Stimulated activated naive B cell treated with anti-CD40 and anti-IgM and Interleukin-4, amounts not matched to agents 10 μg/mL and 1 μg/mL and 100 μg/mL, for 72 hours (primary cell): ENCODE measurements at regions not wholly inside any gene's neighbourhood (a gene's known extent, or its start where the extent isn't known, plus 50 kb on each side); places are given as distances from the start of the nearest gene placed in this dataset.
"Not testable (repeated sequence)": the region's sequence is repeated elsewhere in the genome, so short reads cannot be mapped to it uniquely, and the experiment has no call there.

Experiments
- ATAC-seq, 2 donors: fragments of 150-1000 bp; cut with Tn5 transposase; replicated peaks; 2 replicates each; pipeline ENCODE4 v1.10.0; 2021; ENCODE audit warnings: moderate library complexity in 1 of 2
- DNase-seq: peaks from one replicate; pipeline ENCODE4 v3.0.0; 2021
- H3K27ac Mint-ChIP-seq: one replicate; pipeline ENCODE4 v1.8.0; 2022; ENCODE audit warnings: mild to moderate bottlenecking, mixed read lengths
- H3K27me3 Mint-ChIP-seq, 2 donors: one replicate each; pipeline ENCODE4 v1.8.0; 2022; ENCODE audit warnings: mixed read lengths in 2 of 2
- H3K36me3 Mint-ChIP-seq, 2 donors: one replicate each; pipeline ENCODE4 v1.8.0; 2022; ENCODE audit warnings: mixed read lengths in 2 of 2, mild to moderate bottlenecking in 1 of 2
- H3K4me1 Mint-ChIP-seq, 2 donors: one replicate each; pipeline ENCODE4 v1.8.0; 2022; ENCODE audit warnings: mixed read lengths in 2 of 2, mild to moderate bottlenecking in 1 of 2
- H3K4me3 Mint-ChIP-seq, 2 donors: one replicate each; pipeline ENCODE4 v1.8.0; 2022; ENCODE audit warnings: mild to moderate bottlenecking in 2 of 2, mixed read lengths in 2 of 2, moderate library complexity in 1 of 2
- H3K9me3 Mint-ChIP-seq, 2 donors: one replicate each; pipeline ENCODE4 v1.8.0; 2022; ENCODE audit warnings: mixed read lengths in 2 of 2, mild to moderate bottlenecking in 1 of 2

GRCh38 chr10:42533866-42534265 is 104.5 kb downstream of the ZNF33B start:
- not testable (repeated sequence) for H3K27me3 Mint-ChIP-seq, H3K4me3 Mint-ChIP-seq, ATAC-seq, DNase-seq, H3K4me1 Mint-ChIP-seq, H3K27ac Mint-ChIP-seq
- Mint-ChIP-seq H3K9me3 (peaks cover 33 to 48% of the 10 kb centered on the region in 2 donors), H3K36me3 (peaks cover 42 to 63% of the 10 kb centered on the region in 2 donors)

- Mint-ChIP-seq H3K9me3 (peaks cover 28 to 44% of the 10 kb centered on the region in 2 donors), H3K36me3 (peaks cover 36 to 54% of the 10 kb centered on the region in 2 donors), H3K27me3 (no peaks in the 10 kb centered on the region), H3K4me3 (no peak overlapping the region), H3K4me1 (no peaks in the 10 kb centered on the region), H3K27ac (no peak overlapping the region)
- no peak for ATAC-seq
- DNase-seq, result no peak
These were observed 105.4 kb downstream of the ZNF33B start for GRCh38 chr10:42532996-42533395.

GRCh38 chr10:42523098-42523497 is 115.3 kb downstream of the ZNF33B start:
- Mint-ChIP-seq H3K9me3 (peaks cover 33 to 34% of the 10 kb centered on the region in 2 donors), H3K36me3 (peaks cover 59 to 66% of the 10 kb centered on the region in 2 donors), H3K4me1 (no peaks in the 10 kb centered on the region), H3K4me3 (no peak overlapping the region), H3K27ac (no peak overlapping the region), H3K27me3 (no peaks in the 10 kb centered on the region)
- DNase-seq (no peak), ATAC-seq (no peak)

- no peak for ATAC-seq
- Mint-ChIP-seq H3K4me1 (no peaks in the 10 kb centered on the region), H3K4me3 (no peak overlapping the region), H3K27ac (no peak overlapping the region), H3K36me3 (peaks cover 58 to 62% of the 10 kb centered on the region in 2 donors), H3K9me3 (peaks cover 41 to 44% of the 10 kb centered on the region in 2 donors), H3K27me3 (no peaks in the 10 kb centered on the region)
- no peak for DNase-seq
These were observed 118.5 kb downstream of the ZNF33B start for GRCh38 chr10:42519761-42520460.

GRCh38 chr10:42519079-42519478 is 119.3 kb downstream of the ZNF33B start:
- DNase-seq, result no peak
- Mint-ChIP-seq H3K27me3 (no peaks in the 10 kb centered on the region), H3K27ac (no peak overlapping the region), H3K9me3 (peaks cover 38 to 42% of the 10 kb centered on the region in 2 donors), H3K36me3 (peaks cover 51 to 57% of the 10 kb centered on the region in 2 donors), H3K4me3 (no peak overlapping the region), H3K4me1 (no peaks in the 10 kb centered on the region)
- no peak for ATAC-seq

GRCh38 chr10:42513921-42514320 is 124.4 kb downstream of the ZNF33B start:
- DNase-seq, result no peak
- H3K36me3 Mint-ChIP-seq, result peaks cover 10 to 31% of the 10 kb centered on the region in 2 donors
- H3K27ac Mint-ChIP-seq, result no peak overlapping the region
- ATAC-seq, result no peak
- peaks cover 39 to 44% of the 10 kb centered on the region in 2 donors for H3K9me3 Mint-ChIP-seq
- H3K4me3 Mint-ChIP-seq, result no peak overlapping the region
- no peaks in the 10 kb centered on the region for H3K4me1 Mint-ChIP-seq
- H3K27me3 Mint-ChIP-seq, result no peaks in the 10 kb centered on the region

GRCh38 chr10:42491801-42492200 is 146.6 kb downstream of the ZNF33B start:
- DNase-seq (no peak), ATAC-seq (no peak)
- no peak overlapping the region for H3K4me3 Mint-ChIP-seq
- H3K36me3 Mint-ChIP-seq, result no peaks in the 10 kb centered on the region
- peaks cover 4 to 14% of the 10 kb centered on the region in 2 donors for H3K9me3 Mint-ChIP-seq
- H3K27ac Mint-ChIP-seq, result no peak overlapping the region
- H3K27me3 Mint-ChIP-seq, result no peaks in the 10 kb centered on the region
- H3K4me1 Mint-ChIP-seq, result no peaks in the 10 kb centered on the region

- Mint-ChIP-seq H3K4me3 (no peak overlapping the region), H3K27ac (no peak overlapping the region), H3K36me3 (no peaks in the 10 kb centered on the region), H3K27me3 (no peaks in the 10 kb centered on the region), H3K4me1 (no peaks in the 10 kb centered on the region), H3K9me3 (peaks cover 4 to 14% of the 10 kb centered on the region in 2 donors)
- ATAC-seq (no peak), DNase-seq (no peak)
These were observed 147.3 kb downstream of the ZNF33B start for GRCh38 chr10:42491001-42491592.

GRCh38 chr10:42490368-42490767 is 148.0 kb downstream of the ZNF33B start:
- no peaks in the 10 kb centered on the region for H3K27me3 Mint-ChIP-seq
- H3K36me3 Mint-ChIP-seq, result no peaks in the 10 kb centered on the region
- no peaks in the 10 kb centered on the region for H3K4me1 Mint-ChIP-seq
- DNase-seq (no peak), ATAC-seq (no peak)
- no peak overlapping the region for H3K4me3 Mint-ChIP-seq
- peaks cover 4 to 13% of the 10 kb centered on the region in 2 donors for H3K9me3 Mint-ChIP-seq
- no peak overlapping the region for H3K27ac Mint-ChIP-seq

GRCh38 chr10:42488416-42488815 is 150.0 kb downstream of the ZNF33B start:
- Mint-ChIP-seq H3K4me3 (no peak overlapping the region), H3K36me3 (no peaks in the 10 kb centered on the region), H3K4me1 (no peaks in the 10 kb centered on the region), H3K27me3 (no peaks in the 10 kb centered on the region), H3K9me3 (peaks cover under 1 to 9% of the 10 kb centered on the region in 2 donors), H3K27ac (no peak overlapping the region)
- ATAC-seq (no peak), DNase-seq (no peak)

- H3K4me3 Mint-ChIP-seq, result no peak overlapping the region
- H3K27me3 Mint-ChIP-seq, result peaks cover 3 to 4% of the 10 kb centered on the region in 2 donors
- DNase-seq (no peak), ATAC-seq (no peak)
- H3K4me1 Mint-ChIP-seq, result no peaks in the 10 kb centered on the region
- peaks cover 4% of the 10 kb centered on the region in 2 donors for H3K9me3 Mint-ChIP-seq
- H3K36me3 Mint-ChIP-seq, result no peaks in the 10 kb centered on the region
- no peak overlapping the region for H3K27ac Mint-ChIP-seq
These were observed 156.0 kb downstream of the ZNF33B start for GRCh38 chr10:42482411-42482810.

- ATAC-seq, result no peak
- Mint-ChIP-seq H3K27me3 (peaks cover 29 to 34% of the 10 kb centered on the region in 2 donors), H3K36me3 (no peaks in the 10 kb centered on the region), H3K27ac (no peak overlapping the region), H3K9me3 (peaks cover 1 to 11% of the 10 kb centered on the region in 2 donors), H3K4me3 (no peak overlapping the region), H3K4me1 (peaks cover 4 to 6% of the 10 kb centered on the region in 2 donors)
- no peak for DNase-seq
These were observed 159.3 kb downstream of the ZNF33B start for GRCh38 chr10:42479057-42479456.

GRCh38 chr10:42477170-42477569 is 161.2 kb downstream of the ZNF33B start:
- peaks cover 1 to 7% of the 10 kb centered on the region in 2 donors for H3K9me3 Mint-ChIP-seq
- no peaks in the 10 kb centered on the region for H3K36me3 Mint-ChIP-seq
- no peak overlapping the region for H3K4me3 Mint-ChIP-seq
- peaks cover 30 to 36% of the 10 kb centered on the region in 2 donors for H3K27me3 Mint-ChIP-seq
- no peak overlapping the region for H3K27ac Mint-ChIP-seq
- peaks cover 4 to 6% of the 10 kb centered on the region in 2 donors for H3K4me1 Mint-ChIP-seq
- ATAC-seq (no peak), DNase-seq (no peak)

GRCh38 chr10:42476101-42476500 is 162.3 kb downstream of the ZNF33B start:
- Mint-ChIP-seq H3K27ac (no peak overlapping the region), H3K36me3 (no peaks in the 10 kb centered on the region), H3K4me3 (no peak overlapping the region), H3K27me3 (peaks cover 30 to 36% of the 10 kb centered on the region in 2 donors), H3K9me3 (peaks cover 1 to 7% of the 10 kb centered on the region in 2 donors), H3K4me1 (peaks cover 4 to 6% of the 10 kb centered on the region in 2 donors)
- ATAC-seq, result no peak
- no peak for DNase-seq
